ENCODE measurements at regions not wholly inside any gene's neighbourhood (a gene's known extent, or its start where the extent isn't known, plus 50 kb on each side); places are given as distances from the start of the nearest gene placed in this dataset.

DNA sequence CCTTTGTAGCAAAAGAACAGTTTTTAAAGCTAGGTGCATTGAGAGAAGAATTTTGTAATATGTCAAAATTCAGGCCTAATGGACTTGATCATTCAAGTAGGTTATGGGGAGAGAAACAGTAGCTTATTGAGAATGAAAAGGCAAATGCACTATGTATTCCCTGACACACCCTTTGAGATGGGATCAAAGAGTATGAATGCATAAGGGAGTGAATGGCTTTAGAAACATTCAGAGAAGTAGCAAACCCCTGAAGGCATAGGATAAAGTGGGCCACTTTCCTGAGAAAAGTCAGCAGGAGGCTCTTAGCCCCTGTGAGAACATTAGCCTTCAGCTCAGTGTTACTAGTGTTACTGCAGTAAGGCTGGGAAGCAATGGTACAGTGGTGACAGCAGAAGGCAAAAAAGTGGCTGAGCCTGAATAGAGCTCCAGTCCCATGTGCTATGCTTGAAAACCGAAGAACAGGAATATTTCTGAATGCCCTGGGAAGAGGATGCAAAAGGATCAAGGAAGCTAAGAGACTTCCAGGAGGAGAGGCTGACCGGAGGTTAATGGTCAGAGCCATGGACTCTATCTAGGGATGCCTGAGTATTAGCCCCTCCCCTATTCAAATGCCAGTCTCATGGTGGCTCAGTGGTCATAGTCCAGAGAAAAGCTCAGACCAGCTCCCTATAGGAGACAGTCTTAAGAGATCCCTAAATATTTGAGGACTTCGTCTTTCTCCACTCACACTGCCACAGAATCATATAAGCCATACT is 218.2 kb upstream of the SGO1 start:
- Histone ChIP-seq H3K23ac (ENCODE audit: low read depth, low read length) (no peak overlapping the region), H4K20me1 (ENCODE audit: insufficient read depth, low read length) (no peaks in the 10 kb centered on the region), H3K4me3 (ENCODE audit: insufficient read depth, low read depth, low read length) (no peak overlapping the region), H2BK20ac (ENCODE audit: low read depth, low read length) (no peak overlapping the region), H3K4ac (ENCODE audit: low read depth, low read length) (no peak overlapping the region), H3K27me3 (ENCODE audit: control insufficient read depth, insufficient read depth, low read length) (no peaks in the 10 kb centered on the region), H3K14ac (replicated peaks; ENCODE audit: low read depth, low read length) (no peak overlapping the region), H3K27ac (ENCODE audit: insufficient read depth, low read length) (no peak overlapping the region), H2BK5ac (ENCODE audit: low read depth, low read length, poor library complexity, severe bottlenecking) (no peak overlapping the region), H2AFZ (replicated peaks; ENCODE audit: low read length, poor library complexity) (no peak overlapping the region), H4K91ac (ENCODE audit: insufficient read depth, low read depth, low read length) (no peak overlapping the region), H3K9me3 (ENCODE audit: control insufficient read depth, insufficient read depth, low read length) (peaks cover 8% of the 10 kb centered on the region), H3K9ac (ENCODE audit: low read depth, low read length) (no peak overlapping the region), H3K36me3 (ENCODE audit: control insufficient read depth, insufficient read depth, low read length) (no peaks in the 10 kb centered on the region), H4K8ac (ENCODE audit: low read depth in 2 of 2, low read length in 2 of 2) (no peak overlapping the region), H3K18ac (ENCODE audit: low read depth, low read length) (no peak overlapping the region), H3K9me1 (ENCODE audit: insufficient read depth, low read length) (no peaks in the 10 kb centered on the region), H2BK15ac (ENCODE audit: low read depth, low read length) (no peak overlapping the region), H2AK5ac (ENCODE audit: low read depth, low read length) (no peak overlapping the region), H2BK120ac (ENCODE audit: low read depth, low read length) (no peak overlapping the region), H3K4me1 (ENCODE audit: control insufficient read depth, insufficient read depth, low read length) (no peaks in the 10 kb centered on the region), H3K79me1 (ENCODE audit: low read depth in 1 of 2, low read length in 2 of 2) (no peaks in the 10 kb centered on the region), H2AK9ac (replicated peaks; ENCODE audit: low read depth, low read length, poor library complexity) (no peak overlapping the region), H3K56ac (ENCODE audit: extremely low read depth, insufficient read depth, low read length) (no peak overlapping the region), H4K5ac (ENCODE audit: low read depth, low read length) (no peak overlapping the region), H3K4me2 (ENCODE audit: low read depth, low read length) (no peak overlapping the region)
- intact Hi-C loops (cut with micrococcal nuclease): no loop called here
- BruUV-seq (replicated peaks): no TSS peak
- in situ Hi-C loops (cut with MboI; ENCODE audit: low sequenced_read_pairs): no loop called here
- dilution Hi-C loops (cut with HindIII; ENCODE audit: low sequenced_read_pairs, unreplicated experiment): no loop called here
- no peak for ATAC-seq (ENCODE audit: low read depth)
- 40% methylated on average over 1 of the region's 3 CpGs; no CpG with 5 or more reads in 1 of the 2 experiments for WGBS, 2 experiments (ENCODE audit: extremely low coverage in 2 of 2, insufficient read length in 1 of 2)
- TF ChIP-seq MAZ (IDR thresholded peaks at IDR 0.05; ENCODE audit: borderline replicate concordance, low read depth, low read length): no peak
- TF ChIP-seq RCOR1 (IDR thresholded peaks at IDR 0.05; ENCODE audit: insufficient replicate concordance, low read length): no peak
- TF ChIP-seq CHD1 (IDR thresholded peaks at IDR 0.05; ENCODE audit: low read depth, low read length): no peak
- no peak for TF ChIP-seq CEBPB (IDR thresholded peaks at IDR 0.05; ENCODE audit: low read depth, low read length)
- TF ChIP-seq POLR2A (IDR thresholded peaks at IDR 0.05; ENCODE audit: low read depth, low read length): no peak
- no peak for TF ChIP-seq NFE2L2 (IDR thresholded peaks at IDR 0.05; ENCODE audit: low read depth, low read length)
- TF ChIP-seq, protein P1, sequence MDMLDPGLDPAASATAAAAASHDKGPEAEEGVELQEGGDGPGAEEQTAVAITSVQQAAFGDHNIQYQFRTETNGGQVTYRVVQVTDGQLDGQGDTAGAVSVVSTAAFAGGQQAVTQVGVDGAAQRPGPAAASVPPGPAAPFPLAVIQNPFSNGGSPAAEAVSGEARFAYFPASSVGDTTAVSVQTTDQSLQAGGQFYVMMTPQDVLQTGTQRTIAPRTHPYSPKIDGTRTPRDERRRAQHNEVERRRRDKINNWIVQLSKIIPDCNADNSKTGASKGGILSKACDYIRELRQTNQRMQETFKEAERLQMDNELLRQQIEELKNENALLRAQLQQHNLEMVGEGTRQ (IDR thresholded peaks at IDR 0.05; ENCODE audit: low read depth, low read length): no peak
- TF ChIP-seq, protein P2, sequence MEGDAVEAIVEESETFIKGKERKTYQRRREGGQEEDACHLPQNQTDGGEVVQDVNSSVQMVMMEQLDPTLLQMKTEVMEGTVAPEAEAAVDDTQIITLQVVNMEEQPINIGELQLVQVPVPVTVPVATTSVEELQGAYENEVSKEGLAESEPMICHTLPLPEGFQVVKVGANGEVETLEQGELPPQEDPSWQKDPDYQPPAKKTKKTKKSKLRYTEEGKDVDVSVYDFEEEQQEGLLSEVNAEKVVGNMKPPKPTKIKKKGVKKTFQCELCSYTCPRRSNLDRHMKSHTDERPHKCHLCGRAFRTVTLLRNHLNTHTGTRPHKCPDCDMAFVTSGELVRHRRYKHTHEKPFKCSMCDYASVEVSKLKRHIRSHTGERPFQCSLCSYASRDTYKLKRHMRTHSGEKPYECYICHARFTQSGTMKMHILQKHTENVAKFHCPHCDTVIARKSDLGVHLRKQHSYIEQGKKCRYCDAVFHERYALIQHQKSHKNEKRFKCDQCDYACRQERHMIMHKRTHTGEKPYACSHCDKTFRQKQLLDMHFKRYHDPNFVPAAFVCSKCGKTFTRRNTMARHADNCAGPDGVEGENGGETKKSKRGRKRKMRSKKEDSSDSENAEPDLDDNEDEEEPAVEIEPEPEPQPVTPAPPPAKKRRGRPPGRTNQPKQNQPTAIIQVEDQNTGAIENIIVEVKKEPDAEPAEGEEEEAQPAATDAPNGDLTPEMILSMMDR (conservative IDR thresholded peaks at IDR 0.05; ENCODE audit: low read depth, low read length): no peak
- no peak for TF ChIP-seq RFX5 (IDR thresholded peaks at IDR 0.05; ENCODE audit: low read depth, low read length)
- TF ChIP-seq MXI1 (IDR thresholded peaks at IDR 0.05; ENCODE audit: borderline replicate concordance, low read depth, low read length): no peak
- TF ChIP-seq, protein P3, sequence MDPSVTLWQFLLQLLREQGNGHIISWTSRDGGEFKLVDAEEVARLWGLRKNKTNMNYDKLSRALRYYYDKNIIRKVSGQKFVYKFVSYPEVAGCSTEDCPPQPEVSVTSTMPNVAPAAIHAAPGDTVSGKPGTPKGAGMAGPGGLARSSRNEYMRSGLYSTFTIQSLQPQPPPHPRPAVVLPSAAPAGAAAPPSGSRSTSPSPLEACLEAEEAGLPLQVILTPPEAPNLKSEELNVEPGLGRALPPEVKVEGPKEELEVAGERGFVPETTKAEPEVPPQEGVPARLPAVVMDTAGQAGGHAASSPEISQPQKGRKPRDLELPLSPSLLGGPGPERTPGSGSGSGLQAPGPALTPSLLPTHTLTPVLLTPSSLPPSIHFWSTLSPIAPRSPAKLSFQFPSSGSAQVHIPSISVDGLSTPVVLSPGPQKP (IDR thresholded peaks at IDR 0.05; ENCODE audit: borderline replicate concordance, low read depth, low read length): no peak
- no peak for TF ChIP-seq FOS (IDR thresholded peaks at IDR 0.05; ENCODE audit: low read depth, low read length)
- no peak for TF ChIP-seq MAFK (IDR thresholded peaks at IDR 0.05; ENCODE audit: low read depth, low read length)
- no peak for TF ChIP-seq RAD21 (IDR thresholded peaks at IDR 0.05; ENCODE audit: low read length)
- no peak for TF ChIP-seq BHLHE40 (IDR thresholded peaks at IDR 0.05; ENCODE audit: low read depth, low read length)
- TF ChIP-seq SMC3 (IDR thresholded peaks at IDR 0.05; ENCODE audit: low read depth, low read length): no peak
- CTCF ChIA-PET: no interaction called here
- DNase-seq: no peak
- POLR2A ChIA-PET (ENCODE audit: unreplicated experiment): no interaction called here
